Naive B cell (primary cell): ENCODE measurements at regions not wholly inside any gene's neighbourhood (a gene's known extent, or its start where the extent isn't known, plus 50 kb on each side); places are given as distances from the start of the nearest gene placed in this dataset.

Experiments
- ATAC-seq, 2 donors: fragments of 150-1000 bp; cut with Tn5 transposase; 2 replicates each; pipeline ENCODE4 v1.10.0; 2021; ENCODE audit warnings: low read depth in 2 of 2, mild to moderate bottlenecking in 2 of 2, moderate library complexity in 2 of 2
- DNase-seq: peaks from one replicate; pipeline ENCODE4 v3.0.0; 2022
- H3K27ac Mint-ChIP-seq, 6 donors: one replicate each; pipeline ENCODE4 v1.8.0; 2020 to 2022; ENCODE audit warnings: mild to moderate bottlenecking in 6 of 6, mixed read lengths in 6 of 6, moderate library complexity in 5 of 6, inconsistent platforms in 2 of 6
- H3K27me3 Mint-ChIP-seq, 3 donors: one replicate each; pipeline ENCODE4 v1.8.0; 2021 to 2022; ENCODE audit warnings: mixed read lengths in 3 of 3, mild to moderate bottlenecking in 1 of 3
- H3K36me3 Mint-ChIP-seq, 2 donors: one replicate each; pipeline ENCODE4 v1.8.0; 2020 to 2022; ENCODE audit warnings: mixed read lengths in 2 of 2, inconsistent platforms in 1 of 2, mild to moderate bottlenecking in 1 of 2
- H3K4me1 Mint-ChIP-seq, 3 donors: one replicate each; pipeline ENCODE4 v1.8.0; 2020 to 2022; ENCODE audit warnings: mixed read lengths in 3 of 3, inconsistent platforms in 1 of 3, mild to moderate bottlenecking in 1 of 3, moderate library complexity in 1 of 3
- H3K4me3 Mint-ChIP-seq, 8 donors: one replicate each; pipeline ENCODE4 v1.8.0; 2020 to 2022; ENCODE audit warnings: mild to moderate bottlenecking in 8 of 8, mixed read lengths in 8 of 8, moderate library complexity in 8 of 8, inconsistent platforms in 2 of 8
- H3K9me3 Mint-ChIP-seq, 7 donors: one replicate each; pipeline ENCODE4 v1.8.0; 2020 to 2022; ENCODE audit warnings: mixed read lengths in 7 of 7, mild to moderate bottlenecking in 5 of 7, inconsistent platforms in 2 of 7, moderate library complexity in 1 of 7

DNA sequence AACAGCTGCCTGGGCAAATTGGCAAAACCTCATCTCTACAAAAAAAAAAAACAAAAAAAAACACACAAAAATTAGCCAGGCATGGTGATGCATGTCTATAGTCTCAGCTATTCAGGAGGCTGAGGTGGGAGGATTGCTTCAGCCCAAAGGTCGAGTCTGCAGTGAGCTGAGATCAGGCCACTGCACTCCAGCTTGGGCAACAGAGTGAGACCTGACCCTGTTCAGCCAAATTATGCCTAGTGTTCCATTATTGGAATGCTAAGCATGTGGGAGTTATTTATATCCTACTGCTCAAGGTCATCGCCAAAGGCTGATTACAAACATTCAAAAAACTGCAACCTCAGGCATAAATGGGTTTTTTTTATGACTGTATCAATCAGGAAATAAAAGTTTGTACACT, 1251.0 kb upstream of the PCDH9 start:
- Mint-ChIP-seq H3K4me1 (no peaks in the 10 kb centered on the region), H3K27me3 (no peaks in the 10 kb centered on the region), H3K27ac (no peak overlapping the region), H3K36me3 (no peaks in the 10 kb centered on the region), H3K4me3 (no peak overlapping the region), H3K9me3 (peaks cover 0 to 6% (median 0%) of the 10 kb centered on the region in 7 donors)
- ATAC-seq (no peak), DNase-seq (no peak)

DNA sequence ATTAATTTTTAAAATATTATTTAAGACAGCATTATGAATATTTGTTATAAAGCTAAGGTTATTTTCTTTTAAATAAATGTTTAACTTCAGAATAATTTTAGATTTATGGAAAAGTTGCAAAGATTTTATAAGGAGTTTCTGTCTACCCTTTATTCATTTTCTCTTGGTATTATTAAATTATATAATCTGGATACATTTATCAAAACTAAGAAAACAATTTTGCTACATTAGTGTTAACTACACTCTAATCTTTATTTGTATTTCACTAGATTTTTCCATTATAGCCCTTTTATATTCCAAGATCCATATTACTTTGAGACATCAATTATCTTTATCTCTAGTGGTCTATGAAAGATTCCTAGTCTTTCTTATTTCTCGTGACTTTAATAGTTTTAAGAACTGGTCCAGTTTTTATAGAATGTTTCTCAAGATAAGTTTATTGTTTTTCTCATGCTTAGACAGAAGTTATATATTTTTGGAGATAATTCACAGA, 1243.7 kb upstream of the PCDH9 start:
- Mint-ChIP-seq H3K4me1 (no peaks in the 10 kb centered on the region), H3K36me3 (no peaks in the 10 kb centered on the region), H3K27ac (no peak overlapping the region), H3K4me3 (no peak overlapping the region), H3K27me3 (no peaks in the 10 kb centered on the region), H3K9me3 (peaks cover 0 to 7% (median 0%) of the 10 kb centered on the region in 7 donors)
- ATAC-seq (no peak), DNase-seq (no peak)

DNA sequence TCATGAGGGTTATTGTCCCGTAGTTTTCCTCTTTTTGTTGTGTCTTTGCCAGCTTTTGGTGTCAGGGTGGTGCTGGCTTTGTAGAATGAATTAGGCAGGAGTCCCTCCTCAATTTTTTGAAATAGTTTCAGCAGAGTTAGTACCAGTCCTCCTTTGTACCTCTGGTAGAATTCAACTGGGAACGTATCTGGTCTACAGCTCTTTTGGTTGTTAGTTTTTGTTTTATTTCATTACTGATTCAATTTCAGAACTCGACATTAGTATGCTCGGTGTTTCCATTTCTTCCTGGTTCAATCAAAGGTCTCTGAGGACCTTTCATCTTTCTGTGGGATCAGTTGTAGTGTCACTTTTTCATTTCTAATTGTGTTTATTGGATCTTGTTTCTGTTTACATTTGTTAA, 1237.0 kb upstream of the PCDH9 start:
- ATAC-seq: no peak
- no peak overlapping the region for H3K27ac Mint-ChIP-seq
- H3K27me3 Mint-ChIP-seq: no peaks in the 10 kb centered on the region
- H3K36me3 Mint-ChIP-seq: no peaks in the 10 kb centered on the region
- DNase-seq: no peak
- no peak overlapping the region for H3K4me3 Mint-ChIP-seq
- no peaks in the 10 kb centered on the region for H3K4me1 Mint-ChIP-seq
- H3K9me3 Mint-ChIP-seq: peaks cover 0 to 11% (median 5%) of the 10 kb centered on the region in 7 donors

DNA sequence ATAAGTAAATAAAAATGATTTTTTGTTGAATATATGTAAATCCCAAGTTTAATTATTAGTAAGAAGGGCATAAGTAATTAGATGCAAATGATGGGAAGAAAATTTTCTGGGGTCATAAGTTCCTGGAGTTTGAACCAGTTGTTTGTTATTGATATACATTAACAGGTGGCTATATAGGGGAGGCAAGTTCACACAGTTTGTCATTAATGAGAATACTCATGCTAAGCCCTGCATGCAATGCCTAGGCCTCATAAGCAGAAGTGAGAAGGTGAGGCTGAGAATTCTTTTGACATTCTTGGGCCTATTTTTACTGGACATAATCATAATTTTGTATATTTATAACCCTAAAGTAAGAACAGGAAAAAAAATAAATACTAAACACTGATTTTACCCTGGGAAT, 1210.7 kb upstream of the PCDH9 start:
- Mint-ChIP-seq H3K36me3 (no peaks in the 10 kb centered on the region), H3K27me3 (no peaks in the 10 kb centered on the region), H3K4me3 (no peak overlapping the region), H3K27ac (no peak overlapping the region), H3K9me3 (peaks cover 0 to 7% (median 0%) of the 10 kb centered on the region in 7 donors), H3K4me1 (no peaks in the 10 kb centered on the region)
- no peak for DNase-seq
- no peak for ATAC-seq

DNA sequence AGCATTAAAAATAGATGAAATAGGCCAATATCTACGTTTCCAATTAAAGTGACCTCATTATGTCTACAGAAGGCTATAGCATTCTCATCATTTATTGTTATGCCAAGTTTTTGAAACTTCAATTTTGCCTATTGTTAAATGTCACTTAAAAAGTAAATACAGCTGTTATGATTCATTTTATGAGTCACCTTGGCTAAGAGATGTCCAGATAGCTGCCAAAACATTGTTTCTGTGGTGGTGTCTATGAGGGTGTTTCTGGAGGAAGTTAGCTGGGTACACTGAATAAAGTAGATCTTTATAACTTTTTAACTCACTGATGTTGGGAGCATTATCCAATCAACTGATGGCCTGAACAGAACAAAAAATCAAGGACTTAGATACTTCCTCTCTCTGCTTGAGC, 1209.7 kb upstream of the PCDH9 start:
- Mint-ChIP-seq H3K9me3 (peaks cover 0 to 2% (median 0%) of the 10 kb centered on the region in 7 donors), H3K27me3 (no peaks in the 10 kb centered on the region)

DNA sequence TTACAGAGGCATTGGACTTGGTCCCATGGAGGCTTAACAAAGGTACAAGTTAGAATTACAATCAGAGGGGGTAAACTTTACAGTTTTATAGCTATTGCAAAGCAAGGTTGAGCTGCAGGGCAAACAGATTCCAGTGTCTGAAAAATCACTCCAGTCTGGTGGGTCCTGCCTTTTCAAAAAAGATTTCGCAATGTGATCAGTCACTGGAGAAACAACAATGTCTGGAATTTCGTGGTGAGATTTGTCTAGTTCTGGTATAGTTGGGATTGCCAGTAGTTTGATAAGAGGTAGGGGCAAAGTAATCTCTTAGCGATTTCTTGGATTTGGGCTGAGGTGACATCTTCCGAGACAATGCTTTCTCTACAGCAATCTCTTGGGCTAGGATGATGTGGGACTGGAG, 1198.2 kb upstream of the PCDH9 start:
- Mint-ChIP-seq H3K9me3 (peaks cover 0 to 10% (median 4%) of the 10 kb centered on the region in 7 donors), H3K36me3 (no peaks in the 10 kb centered on the region), H3K4me1 (no peaks in the 10 kb centered on the region), H3K27me3 (no peaks in the 10 kb centered on the region), H3K4me3 (no peak overlapping the region), H3K27ac (no peak overlapping the region)
- no peak for DNase-seq
- no peak for ATAC-seq

More for the DNA sequence above, 1209.7 kb upstream of the PCDH9 start:
- no peak for DNase-seq
- Mint-ChIP-seq H3K36me3 (no peaks in the 10 kb centered on the region), H3K4me1 (no peaks in the 10 kb centered on the region), H3K27ac (no peak overlapping the region), H3K4me3 (no peak overlapping the region)
- no peak for ATAC-seq

DNA sequence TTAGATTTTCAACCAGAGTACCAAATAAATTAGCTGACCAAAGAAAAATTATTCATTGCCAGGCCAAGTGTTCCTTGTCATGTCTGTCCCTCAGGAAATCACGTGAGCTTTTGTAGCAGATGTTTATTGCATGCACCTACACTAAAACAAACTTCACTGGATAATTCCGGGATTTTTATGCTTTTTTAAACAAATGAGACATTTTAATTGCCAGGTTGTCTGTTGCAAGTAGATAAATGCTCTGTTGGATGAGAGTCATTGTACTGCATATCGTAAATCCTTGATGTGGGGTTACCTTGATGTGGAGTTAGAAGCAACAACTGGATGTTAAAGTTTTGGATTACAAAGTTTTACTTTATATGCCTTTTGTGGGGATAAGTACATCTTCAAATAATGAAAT, 1187.7 kb upstream of the PCDH9 start:
- H3K27me3 Mint-ChIP-seq: no peaks in the 10 kb centered on the region
- no peak for ATAC-seq
- H3K9me3 Mint-ChIP-seq: peaks cover 0 to 16% (median 9%) of the 10 kb centered on the region in 7 donors
- no peak for DNase-seq
- no peaks in the 10 kb centered on the region for H3K36me3 Mint-ChIP-seq
- no peaks in the 10 kb centered on the region for H3K4me1 Mint-ChIP-seq
- no peak overlapping the region for H3K4me3 Mint-ChIP-seq
- no peak overlapping the region for H3K27ac Mint-ChIP-seq

DNA sequence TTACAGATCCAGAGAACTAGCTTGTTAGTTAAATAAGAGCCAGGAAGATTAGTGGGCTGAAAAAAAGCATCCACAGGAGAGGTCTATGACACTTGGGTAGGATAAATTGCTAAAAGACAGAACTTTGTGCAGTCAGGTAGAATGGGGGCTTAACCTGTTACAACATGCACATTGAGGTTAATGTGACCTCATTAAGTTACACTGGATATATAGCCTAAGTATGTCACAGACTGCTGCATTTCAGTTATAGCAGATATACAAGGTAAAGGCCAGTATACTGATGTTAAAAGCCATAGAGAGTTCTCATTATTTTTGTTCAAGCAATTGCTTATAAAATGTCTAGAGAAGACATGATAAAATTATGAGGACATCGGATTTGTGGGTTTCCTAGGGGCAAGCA, 1179.9 kb upstream of the PCDH9 start:
- no peaks in the 10 kb centered on the region for H3K4me1 Mint-ChIP-seq
- ATAC-seq (no peak), DNase-seq (no peak)
- H3K27me3 Mint-ChIP-seq: no peaks in the 10 kb centered on the region
- H3K9me3 Mint-ChIP-seq: peaks cover 0 to 20% (median 7%) of the 10 kb centered on the region in 7 donors
- H3K4me3 Mint-ChIP-seq: no peak overlapping the region
- H3K36me3 Mint-ChIP-seq: peaks cover 0 to 7% of the 10 kb centered on the region in 2 donors
- H3K27ac Mint-ChIP-seq: no peak overlapping the region

DNA sequence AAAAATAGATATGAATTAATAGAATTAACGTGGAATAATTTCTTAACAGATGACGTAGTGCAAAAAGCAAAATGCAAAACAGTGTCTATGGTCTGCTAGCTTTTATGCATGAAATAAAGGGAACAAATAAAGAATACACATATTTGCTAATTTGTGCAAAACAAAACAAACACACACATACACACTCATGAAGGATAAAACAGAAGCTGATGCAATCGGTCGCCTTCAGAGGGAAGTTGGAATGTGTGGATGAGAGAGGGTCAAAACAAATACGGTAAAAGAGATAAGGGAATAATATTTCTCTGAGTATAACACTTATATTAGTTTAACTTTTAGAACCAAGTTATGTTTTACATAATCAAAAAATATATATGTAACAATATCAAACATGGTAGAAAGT, 1160.9 kb upstream of the PCDH9 start:
- ATAC-seq: no peak
- no peak overlapping the region for H3K4me3 Mint-ChIP-seq
- no peaks in the 10 kb centered on the region for H3K27me3 Mint-ChIP-seq
- peak overlapping the region in 1 of 6 donors; percentile 58 for H3K27ac Mint-ChIP-seq
- no peak for DNase-seq
- H3K9me3 Mint-ChIP-seq: peaks cover 0 to 11% (median 8%) of the 10 kb centered on the region in 7 donors
- no peaks in the 10 kb centered on the region for H3K4me1 Mint-ChIP-seq
- H3K36me3 Mint-ChIP-seq: no peaks in the 10 kb centered on the region

DNA sequence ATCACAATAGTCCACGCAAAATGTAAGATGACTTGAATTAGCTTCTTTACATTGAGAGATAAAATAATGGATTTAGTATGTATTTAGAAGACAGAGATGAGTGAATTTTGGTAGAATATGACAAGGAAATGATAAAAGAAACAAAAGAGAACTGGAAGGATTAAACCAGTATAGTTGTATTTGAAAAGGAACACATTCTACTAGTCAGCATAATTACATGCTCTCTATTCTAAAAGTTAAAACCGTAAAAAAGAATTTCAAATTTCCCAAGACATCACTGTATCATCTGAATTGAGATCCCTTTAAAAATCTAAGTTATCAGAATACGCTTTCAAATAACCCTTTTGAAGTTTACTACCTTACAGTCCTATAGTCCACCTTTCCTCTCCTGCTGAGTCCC, 1156.7 kb upstream of the PCDH9 start:
- no peaks in the 10 kb centered on the region for H3K36me3 Mint-ChIP-seq
- ATAC-seq: no peak

DNA sequence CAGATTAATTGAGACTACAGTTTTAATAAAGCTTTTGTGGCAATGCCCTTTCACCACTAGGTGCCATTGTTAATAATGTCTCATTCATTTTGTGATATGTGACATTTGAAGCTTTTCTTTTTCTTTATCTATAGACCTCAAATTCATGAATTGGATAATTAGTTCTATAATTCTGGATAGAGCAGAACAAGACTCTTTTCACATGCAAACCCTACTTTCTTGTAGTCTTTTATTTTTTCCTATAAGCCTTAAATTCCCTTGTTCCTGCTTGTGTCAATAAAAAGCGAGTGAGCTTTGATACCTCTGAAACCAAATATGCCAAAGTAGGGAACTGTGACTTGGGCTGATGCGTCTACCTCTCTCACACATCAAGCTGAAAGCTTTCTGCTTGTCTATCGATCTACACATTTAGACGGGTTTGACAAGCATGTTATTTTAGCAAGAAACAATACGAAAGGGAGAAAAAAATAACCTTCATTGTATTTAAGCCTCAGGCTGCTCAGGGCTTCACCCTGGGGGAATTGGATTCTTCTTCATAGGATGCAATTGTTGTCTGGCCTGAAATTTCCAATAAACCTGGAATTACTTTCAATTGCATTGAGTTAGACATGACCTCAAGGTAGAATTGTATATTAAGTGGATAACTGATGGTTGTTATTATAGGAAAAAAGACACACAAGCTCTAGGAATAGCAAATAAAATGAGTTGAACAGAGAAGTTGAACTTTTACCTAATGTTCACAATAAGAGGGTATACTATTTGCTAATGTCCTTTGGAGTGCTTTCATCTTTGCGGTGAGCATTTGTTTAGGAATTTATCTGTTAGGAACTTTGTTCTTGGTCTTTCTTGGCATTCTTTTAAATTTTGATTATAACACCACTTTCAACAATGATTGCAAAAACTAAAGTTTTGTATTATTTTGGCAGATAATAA, 1150.2 kb upstream of the PCDH9 start:
- DNase-seq (no peak), ATAC-seq (no peak)
- peaks cover 0 to 4% (median 0%) of the 10 kb centered on the region in 7 donors for H3K9me3 Mint-ChIP-seq
- H3K27ac Mint-ChIP-seq: no peak overlapping the region
- no peaks in the 10 kb centered on the region for H3K27me3 Mint-ChIP-seq
- no peak overlapping the region for H3K4me3 Mint-ChIP-seq
- no peaks in the 10 kb centered on the region for H3K4me1 Mint-ChIP-seq
- no peaks in the 10 kb centered on the region for H3K36me3 Mint-ChIP-seq

More for the DNA sequence above, 1156.7 kb upstream of the PCDH9 start:
- no peak for DNase-seq
- Mint-ChIP-seq H3K4me3 (no peak overlapping the region), H3K4me1 (no peaks in the 10 kb centered on the region), H3K27ac (no peak overlapping the region), H3K27me3 (no peaks in the 10 kb centered on the region), H3K9me3 (peaks cover 0 to 11% (median 5%) of the 10 kb centered on the region in 7 donors)

DNA sequence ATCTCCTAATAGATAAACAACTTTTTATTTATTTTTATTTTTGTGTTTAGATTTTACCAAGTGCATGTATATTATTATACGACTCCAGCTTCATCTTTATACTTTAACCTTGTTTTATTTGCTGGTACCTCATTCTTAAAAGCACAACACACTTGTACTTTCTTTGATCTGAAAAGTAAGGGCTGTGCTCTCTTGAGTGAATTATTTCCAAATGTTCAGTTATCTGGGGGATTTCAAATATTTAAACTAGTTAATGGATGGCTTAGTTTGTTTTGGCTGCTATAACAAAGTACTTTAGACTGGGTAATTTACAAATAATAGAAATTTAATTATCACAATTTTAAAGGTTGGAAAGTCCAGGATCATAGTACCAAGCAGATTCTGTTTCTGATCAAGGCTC, 1148.2 kb upstream of the PCDH9 start:
- peaks cover 0 to 4% (median 0%) of the 10 kb centered on the region in 7 donors for H3K9me3 Mint-ChIP-seq
- H3K27me3 Mint-ChIP-seq: no peaks in the 10 kb centered on the region
- no peak overlapping the region for H3K4me3 Mint-ChIP-seq
- DNase-seq (no peak), ATAC-seq (no peak)
- H3K36me3 Mint-ChIP-seq: no peaks in the 10 kb centered on the region
- H3K4me1 Mint-ChIP-seq: no peaks in the 10 kb centered on the region
- H3K27ac Mint-ChIP-seq: no peak overlapping the region

DNA sequence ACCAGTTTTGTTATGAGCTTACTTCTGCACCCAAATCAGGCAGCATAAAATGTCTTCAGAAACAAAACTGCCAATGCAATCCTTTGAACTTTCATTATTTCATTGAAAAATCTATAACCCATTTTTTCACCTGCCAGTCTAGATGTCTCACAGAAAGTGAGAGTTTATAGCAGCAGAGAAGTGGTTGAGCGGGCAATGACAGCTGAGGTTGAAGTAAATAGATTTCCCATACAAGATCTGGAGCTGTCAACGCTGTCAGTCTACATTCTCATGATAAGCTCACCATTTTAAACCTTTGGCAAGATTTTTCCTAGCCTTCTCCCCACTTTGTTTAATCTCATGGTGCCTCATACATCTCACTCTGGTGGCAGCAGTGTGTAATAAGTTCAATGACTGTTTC, 1144.9 kb upstream of the PCDH9 start:
- no peak for ATAC-seq
- Mint-ChIP-seq H3K4me3 (no peak overlapping the region), H3K36me3 (no peaks in the 10 kb centered on the region), H3K27ac (no peak overlapping the region), H3K4me1 (no peaks in the 10 kb centered on the region), H3K27me3 (no peaks in the 10 kb centered on the region), H3K9me3 (peaks cover 0 to 4% (median 0%) of the 10 kb centered on the region in 7 donors)
- no peak for DNase-seq

DNA sequence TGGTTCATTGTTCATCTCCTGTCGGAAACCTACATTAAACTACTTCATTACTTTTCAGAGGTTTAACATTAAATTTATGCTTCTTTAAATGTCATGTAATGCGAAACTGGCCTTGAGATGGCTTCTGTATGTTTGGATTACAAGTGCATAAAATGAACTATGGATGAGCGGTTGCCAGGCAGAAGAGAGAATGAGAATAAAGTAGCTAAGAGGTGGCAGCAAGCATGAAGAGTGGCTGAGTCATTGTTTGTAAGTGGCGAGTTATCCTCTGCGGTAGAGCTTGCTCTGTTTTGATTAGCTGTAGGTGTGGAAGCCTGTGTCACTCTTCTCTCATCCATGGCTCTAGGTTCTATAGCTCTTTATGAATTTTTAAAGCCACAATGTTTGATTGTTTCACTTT, 1139.6 kb upstream of the PCDH9 start:
- peaks cover 0 to 9% (median 2%) of the 10 kb centered on the region in 7 donors for H3K9me3 Mint-ChIP-seq
- no peaks in the 10 kb centered on the region for H3K4me1 Mint-ChIP-seq
- no peaks in the 10 kb centered on the region for H3K27me3 Mint-ChIP-seq
- ATAC-seq (no peak), DNase-seq (no peak)
- no peaks in the 10 kb centered on the region for H3K36me3 Mint-ChIP-seq
- H3K27ac Mint-ChIP-seq: no peak overlapping the region
- no peak overlapping the region for H3K4me3 Mint-ChIP-seq
